Activated CD4-positive, alpha-beta T cell treated with anti-CD3 and anti-CD28 coated beads for 36 hours (primary cell): ENCODE measurements at regions not wholly inside any gene's neighbourhood (a gene's known extent, or its start where the extent isn't known, plus 50 kb on each side); places are given as distances from the start of the nearest gene placed in this dataset.
"Not testable (repeated sequence)": the region's sequence is repeated elsewhere in the genome, so short reads cannot be mapped to it uniquely, and the experiment has no call there.

Source experiments
- ATAC-seq: fragments of 200-7000 bp; cut with Tn5 transposase; one replicate; pipeline ENCODE4 v1.10.0; 2021; ENCODE audit warnings: mild to moderate bottlenecking, moderate library complexity
- CTCF ChIA-PET: fragments of 350-600 bp; sonication (Branson Sonifier 250); formaldehyde crosslinking; loops from one replicate; lab custom pipeline; 2021; ENCODE audit warnings: antibody characterized with exemption; lab: Charles Lee
- POLR2A ChIA-PET: fragments of 350-600 bp; sonication (Branson Sonifier 250); formaldehyde crosslinking; loops from one replicate; lab custom pipeline; 2021; ENCODE audit warnings: antibody characterized with exemption, inconsistent platforms; lab: Charles Lee
- DNase-seq: peaks from one replicate; pipeline ENCODE4 v3.0.0-alpha.2; 2020
- H3K27ac Mint-ChIP-seq: one replicate; pipeline ENCODE4 v1.8.0; 2021; ENCODE audit warnings: mixed read lengths
- H3K27me3 Mint-ChIP-seq: one replicate; pipeline ENCODE4 v1.8.0; 2021; ENCODE audit warnings: mixed read lengths
- H3K36me3 Mint-ChIP-seq: one replicate; pipeline ENCODE4 v1.8.0; 2021; ENCODE audit warnings: low read depth, mixed read lengths
- H3K4me1 Mint-ChIP-seq: one replicate; pipeline ENCODE4 v1.8.0; 2021; ENCODE audit warnings: mixed read lengths
- H3K4me3 Mint-ChIP-seq: one replicate; pipeline ENCODE4 v1.8.0; 2021; ENCODE audit warnings: mild to moderate bottlenecking, moderate library complexity, mixed read lengths
- H3K9me3 Mint-ChIP-seq: one replicate; pipeline ENCODE4 v1.8.0; 2021; ENCODE audit warnings: low read depth, mixed read lengths
- intact Hi-C, 2 experiments: fragments of 100-400 bp; cut with DNase I in 1 of 2; cut with micrococcal nuclease in 1 of 2; formaldehyde crosslinking; loops; one replicate each; pipeline versions ENCODE4 v1.14.2 to v1.15.1; 2022 to 2024; cut with DNase I, micrococcal nuclease

DNA sequence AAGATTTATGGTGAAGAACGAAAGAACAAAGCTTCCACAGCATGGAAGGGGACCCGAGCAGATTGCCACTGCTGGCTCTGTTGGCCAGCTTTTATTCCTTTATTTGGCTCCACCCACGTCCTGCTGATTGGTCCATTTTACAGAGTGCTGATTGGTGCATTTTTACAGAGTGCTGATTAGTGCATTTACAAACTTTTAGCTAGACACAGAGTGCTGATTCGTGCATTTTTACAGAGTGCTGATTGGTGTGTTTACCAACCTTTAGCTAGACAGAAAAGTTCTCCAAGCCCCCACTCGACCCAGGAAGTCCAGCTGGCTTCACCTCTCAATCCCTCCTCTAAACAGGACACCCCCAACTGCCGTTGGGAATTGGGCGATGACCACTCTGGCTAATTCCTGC lies 511.5 kb downstream of the CCER1 start:
- H3K4me3 Mint-ChIP-seq, H3K27ac Mint-ChIP-seq, ATAC-seq, H3K27me3 Mint-ChIP-seq, H3K4me1 Mint-ChIP-seq, DNase-seq, CTCF ChIA-PET, POLR2A ChIA-PET, H3K9me3 Mint-ChIP-seq, H3K36me3 Mint-ChIP-seq, intact Hi-C loops: not testable (repeated sequence)

DNA sequence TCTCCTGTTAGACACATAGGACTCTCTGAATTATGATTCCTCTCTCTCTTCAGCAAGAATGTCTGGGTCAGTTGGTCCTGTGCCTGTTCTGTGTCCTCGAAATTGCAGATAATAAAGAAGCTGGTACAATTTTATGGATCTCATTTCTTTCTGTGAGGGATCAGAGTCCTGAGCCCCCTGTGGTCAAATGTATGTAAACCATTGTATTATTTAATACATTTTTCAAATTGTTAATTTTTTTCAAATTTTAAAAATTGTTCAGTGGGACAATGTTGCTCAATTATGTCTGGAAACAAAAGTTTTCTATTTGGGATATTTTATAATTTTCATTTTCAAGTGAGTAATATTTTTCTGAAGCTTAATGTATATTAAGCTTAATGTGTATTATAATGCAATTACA lies 513.5 kb downstream of the CCER1 start:
- H3K36me3 Mint-ChIP-seq = no peaks in the 10 kb centered on the region
- ChIA-PET CTCF (interaction anchor here (1.3 kb wide), 1 partner anchor 44 kb away, joined by 3 read pairs; no protein-coding TSS in a partner anchor), POLR2A (no interaction called here)
- no peak for ATAC-seq
- no peaks in the 10 kb centered on the region for H3K27me3 Mint-ChIP-seq
- intact Hi-C loops = no loop called here
- H3K4me1 Mint-ChIP-seq = no peaks in the 10 kb centered on the region
- DNase-seq = no peak
- H3K27ac Mint-ChIP-seq = no peak overlapping the region
- H3K9me3 Mint-ChIP-seq = peaks cover 4% of the 10 kb centered on the region
- H3K4me3 Mint-ChIP-seq = no peak overlapping the region

DNA sequence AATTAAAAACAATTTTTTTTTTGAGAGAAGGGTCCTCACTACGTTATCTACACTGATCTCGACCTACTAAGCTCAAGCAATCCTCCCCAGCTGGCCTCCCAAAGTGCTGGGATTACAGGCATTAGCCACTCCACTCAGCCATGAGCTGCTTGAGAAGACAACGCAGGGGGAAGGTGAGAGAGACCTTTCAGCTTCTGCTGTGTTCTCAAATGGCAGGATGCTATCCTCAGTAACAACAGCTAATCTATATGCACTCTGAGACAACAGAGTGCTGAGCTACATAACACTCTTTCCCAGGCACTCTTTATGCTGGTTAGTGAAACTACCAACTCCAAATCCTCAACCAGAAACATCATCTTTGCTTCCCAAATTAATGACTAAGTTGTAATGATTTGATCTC lies 526.1 kb downstream of the CCER1 start:
- Mint-ChIP-seq H3K36me3 (no peaks in the 10 kb centered on the region), H3K27ac (no peak overlapping the region), H3K9me3 (no peaks in the 10 kb centered on the region), H3K4me1 (no peaks in the 10 kb centered on the region), H3K27me3 (peaks cover 3% of the 10 kb centered on the region), H3K4me3 (no peak overlapping the region)
- POLR2A ChIA-PET = no interaction called here
- CTCF ChIA-PET = no interaction called here
- intact Hi-C loops = no loop called here
- no peak for ATAC-seq
- DNase-seq = no peak

DNA sequence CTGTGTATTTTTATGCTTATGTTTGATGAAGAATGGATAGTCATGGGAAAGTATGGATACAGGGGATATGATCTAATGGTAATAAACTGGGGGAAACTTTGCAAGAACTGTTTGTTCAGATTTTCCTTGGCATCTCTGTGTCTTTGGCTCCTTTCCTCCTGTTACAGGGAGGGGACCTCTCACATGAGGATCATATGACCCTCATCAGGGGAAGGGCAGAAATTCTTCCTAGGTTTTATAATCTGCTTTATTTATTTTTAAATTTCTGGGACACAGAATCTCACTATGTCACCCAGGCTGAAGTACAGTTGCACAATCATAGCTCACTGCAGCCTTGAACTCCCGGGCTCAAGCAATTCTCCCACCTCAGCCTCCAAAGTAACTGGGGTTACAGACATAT lies 526.5 kb downstream of the CCER1 start:
- DNase-seq = no peak
- peaks cover 3% of the 10 kb centered on the region for H3K27me3 Mint-ChIP-seq
- H3K4me1 Mint-ChIP-seq = no peaks in the 10 kb centered on the region
- no peak for ATAC-seq
- H3K36me3 Mint-ChIP-seq = no peaks in the 10 kb centered on the region
- intact Hi-C loops = no loop called here
- no peaks in the 10 kb centered on the region for H3K9me3 Mint-ChIP-seq
- ChIA-PET CTCF (no interaction called here), POLR2A (no interaction called here)
- no peak overlapping the region for H3K27ac Mint-ChIP-seq
- no peak overlapping the region for H3K4me3 Mint-ChIP-seq

DNA sequence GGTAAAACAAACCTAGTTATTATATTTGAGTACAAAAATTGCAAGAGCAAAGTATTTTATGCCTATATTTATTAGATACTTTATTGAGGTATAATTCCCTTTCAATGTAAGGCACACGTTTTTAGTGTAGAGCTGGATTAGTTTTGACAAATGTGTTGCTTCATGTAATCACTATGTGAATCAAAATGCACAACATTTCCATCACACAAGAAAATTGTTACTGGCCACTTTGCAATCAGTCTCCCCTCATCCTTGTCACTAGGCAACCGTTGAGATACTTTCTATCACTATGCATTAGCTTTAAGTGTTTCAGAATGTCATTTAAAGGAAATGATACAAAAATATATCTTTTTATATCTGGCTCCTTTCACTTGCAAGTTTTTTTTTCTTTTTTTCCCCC lies 531.0 kb downstream of the CCER1 start:
- POLR2A ChIA-PET = no interaction called here
- H3K4me3 Mint-ChIP-seq = no peak overlapping the region
- no peaks in the 10 kb centered on the region for H3K9me3 Mint-ChIP-seq
- no peaks in the 10 kb centered on the region for H3K36me3 Mint-ChIP-seq
- H3K27me3 Mint-ChIP-seq = peaks cover 3% of the 10 kb centered on the region
- DNase-seq = no peak
- no peak overlapping the region for H3K27ac Mint-ChIP-seq
- CTCF ChIA-PET = no interaction called here
- no peaks in the 10 kb centered on the region for H3K4me1 Mint-ChIP-seq
- intact Hi-C loops = no loop called here
- no peak for ATAC-seq

DNA sequence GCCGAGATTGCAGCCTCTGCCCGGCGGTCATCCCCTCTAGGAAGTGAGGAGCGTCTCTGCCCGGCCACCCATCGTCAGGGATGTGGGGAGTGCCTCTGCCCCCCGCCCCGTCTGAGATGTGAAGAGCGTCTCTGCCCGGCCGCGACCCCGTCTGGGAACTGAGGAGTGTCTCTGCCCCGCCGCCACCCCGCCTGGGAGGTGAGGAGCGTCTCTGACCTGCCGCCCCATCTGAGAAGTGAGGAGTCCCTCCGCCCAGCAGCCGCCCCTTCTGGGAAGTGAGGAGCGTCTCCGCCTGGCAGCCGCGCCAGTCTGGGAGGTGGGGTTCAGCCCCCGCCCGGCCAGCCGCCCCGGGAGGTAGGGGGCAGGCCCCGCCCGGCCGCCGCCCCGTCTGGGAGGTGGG lies 544.0 kb downstream of the CCER1 start:
- intact Hi-C loops = no loop called here
- ChIA-PET CTCF (no interaction called here), POLR2A (no interaction called here)
- Mint-ChIP-seq H3K4me3 (no peak overlapping the region), H3K36me3 (no peaks in the 10 kb centered on the region), H3K27ac (no peak overlapping the region), H3K9me3 (peaks cover 3% of the 10 kb centered on the region), H3K4me1 (no peaks in the 10 kb centered on the region), H3K27me3 (peaks cover 5% of the 10 kb centered on the region)
- DNase-seq = no peak
- no peak for ATAC-seq

DNA sequence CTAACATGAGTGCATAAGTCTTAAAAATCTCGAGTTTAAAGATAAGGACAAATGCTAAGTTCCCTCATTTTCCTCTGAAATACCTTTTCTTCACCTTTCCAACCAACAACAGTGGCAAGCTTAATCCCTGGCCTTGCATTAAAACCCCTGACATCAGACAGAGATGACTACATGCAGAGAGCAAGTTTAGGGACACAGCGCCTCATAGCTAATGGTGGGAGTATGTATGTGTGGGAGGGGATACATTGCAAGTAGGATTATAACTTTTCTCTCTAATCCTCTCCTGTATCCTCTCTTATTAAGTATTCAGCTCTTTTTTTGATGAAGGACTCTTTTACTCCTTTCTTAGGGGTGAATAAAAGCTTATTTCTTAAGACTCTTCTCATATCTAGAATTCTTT lies 547.1 kb downstream of the CCER1 start:
- H3K4me3 Mint-ChIP-seq = no peak overlapping the region
- ChIA-PET POLR2A (no interaction called here), CTCF (no interaction called here)
- H3K9me3 Mint-ChIP-seq = no peaks in the 10 kb centered on the region
- DNase-seq = no peak
- H3K27me3 Mint-ChIP-seq = peaks cover 1% of the 10 kb centered on the region
- H3K27ac Mint-ChIP-seq = no peak overlapping the region
- ATAC-seq = no peak
- no peaks in the 10 kb centered on the region for H3K36me3 Mint-ChIP-seq
- intact Hi-C loops = no loop called here
- no peaks in the 10 kb centered on the region for H3K4me1 Mint-ChIP-seq

DNA sequence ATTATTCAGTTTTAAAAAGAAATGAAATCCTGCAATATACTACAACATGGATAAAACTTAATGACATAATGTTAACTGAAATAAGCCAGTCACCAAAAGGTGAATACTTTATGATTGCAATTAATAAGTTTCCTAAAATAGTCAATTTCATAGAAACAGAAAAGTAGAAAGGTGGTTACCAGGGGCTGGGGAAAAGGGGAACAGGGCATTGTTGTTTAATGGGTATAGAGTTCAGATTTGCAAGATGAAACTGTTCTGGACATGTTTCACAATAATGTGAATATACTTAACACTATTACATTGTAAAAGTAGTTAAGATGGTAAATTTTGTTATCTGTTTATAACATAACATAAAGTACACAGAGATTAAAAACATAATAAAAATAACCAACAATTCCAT lies 550.9 kb downstream of the CCER1 start:
- Mint-ChIP-seq H3K27me3 (peaks cover 5% of the 10 kb centered on the region), H3K4me1 (no peaks in the 10 kb centered on the region), H3K36me3 (no peaks in the 10 kb centered on the region), H3K9me3 (no peaks in the 10 kb centered on the region), H3K4me3 (no peak overlapping the region), H3K27ac (no peak overlapping the region)
- DNase-seq = no peak
- intact Hi-C loops = no loop called here
- ATAC-seq = no peak
- ChIA-PET POLR2A (no interaction called here), CTCF (no interaction called here)

DNA sequence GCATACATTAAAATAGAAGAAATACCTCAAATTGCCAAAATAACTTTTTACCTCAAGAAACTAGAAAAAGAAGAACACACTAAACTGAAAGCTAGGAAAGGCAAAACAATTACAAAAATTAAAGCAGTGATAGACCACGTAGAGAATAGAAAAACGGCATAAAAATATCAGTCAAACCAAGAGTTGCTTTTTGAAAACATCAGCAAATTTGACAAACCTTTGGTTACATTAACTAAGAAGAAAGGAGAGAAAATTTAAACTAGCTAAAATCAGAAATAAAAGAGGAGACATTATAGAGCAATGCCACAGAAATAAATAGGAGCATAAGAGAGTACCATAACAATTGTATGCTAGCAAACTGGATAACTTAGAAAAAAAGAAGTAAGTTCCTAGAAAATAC lies 553.8 kb downstream of the CCER1 start:
- ChIA-PET CTCF (no interaction called here), POLR2A (no interaction called here)
- intact Hi-C loops = no loop called here
- Mint-ChIP-seq H3K9me3 (no peaks in the 10 kb centered on the region), H3K27me3 (peaks cover 6% of the 10 kb centered on the region), H3K36me3 (no peaks in the 10 kb centered on the region), H3K4me1 (no peaks in the 10 kb centered on the region), H3K27ac (no peak overlapping the region), H3K4me3 (no peak overlapping the region)
- ATAC-seq = no peak
- no peak for DNase-seq

DNA sequence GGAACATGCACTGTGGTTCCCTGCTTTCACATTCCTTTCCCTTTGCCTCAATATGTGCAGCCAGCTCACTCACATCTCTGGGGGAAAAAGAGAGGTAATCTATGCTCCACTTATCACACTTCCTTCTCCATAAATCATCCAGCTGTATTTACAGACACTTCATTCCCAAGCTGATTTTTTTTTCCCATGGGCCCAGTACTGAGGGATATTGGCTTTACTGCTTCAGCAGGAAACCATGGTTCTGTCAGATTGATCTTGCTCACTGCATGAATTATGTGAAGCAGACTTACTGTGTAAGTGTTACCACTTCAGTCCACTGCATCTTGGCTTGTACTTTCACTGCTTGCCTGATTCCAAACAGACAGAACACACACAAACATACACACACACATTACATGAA lies 555.6 kb downstream of the CCER1 start:
- Mint-ChIP-seq H3K9me3 (peaks cover 3% of the 10 kb centered on the region), H3K36me3 (no peaks in the 10 kb centered on the region), H3K4me1 (no peaks in the 10 kb centered on the region), H3K27ac (no peak overlapping the region), H3K4me3 (no peak overlapping the region), H3K27me3 (peaks cover 6% of the 10 kb centered on the region)
- ChIA-PET CTCF (no interaction called here), POLR2A (no interaction called here)
- DNase-seq = no peak
- intact Hi-C loops = no loop called here
- ATAC-seq = no peak

DNA sequence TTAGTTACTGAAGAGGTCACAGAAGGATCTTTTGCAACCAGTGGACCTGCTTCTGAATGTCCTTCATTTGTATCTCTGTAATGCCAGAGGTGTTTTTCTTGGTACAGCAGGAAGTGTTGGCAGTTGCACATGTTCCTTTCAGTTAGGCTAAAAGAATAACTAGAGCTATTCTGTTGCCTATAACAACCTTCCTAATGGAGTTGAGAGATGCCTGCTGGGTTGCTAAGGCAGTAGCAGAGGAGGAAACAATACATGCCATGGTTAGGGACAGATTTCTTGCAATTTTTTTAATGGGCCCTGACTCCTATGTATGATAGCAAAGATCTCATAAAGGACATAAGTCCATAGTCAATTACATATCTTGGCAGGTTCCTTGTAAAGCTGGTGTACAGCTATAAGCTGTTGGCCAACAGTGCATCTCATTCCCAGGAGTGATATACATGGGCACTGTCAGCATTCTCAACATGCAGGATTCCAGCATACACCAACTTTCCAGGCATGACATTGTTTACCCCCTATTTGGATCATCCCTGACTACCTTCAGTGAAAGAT lies 556.6 kb downstream of the CCER1 start:
- Mint-ChIP-seq H3K4me3 (no peak overlapping the region), H3K9me3 (peaks cover 3% of the 10 kb centered on the region), H3K27me3 (peaks cover 6% of the 10 kb centered on the region), H3K27ac (no peak overlapping the region), H3K36me3 (no peaks in the 10 kb centered on the region), H3K4me1 (no peaks in the 10 kb centered on the region)
- intact Hi-C loops = no loop called here
- POLR2A ChIA-PET = no interaction called here
- CTCF ChIA-PET = interaction anchor here (0.7 to 1.3 kb wide), 2 partner anchors 43 to 915 kb away, joined by 3 read pairs; no protein-coding TSS in a partner anchor
- ATAC-seq (no peak), DNase-seq (no peak)

DNA sequence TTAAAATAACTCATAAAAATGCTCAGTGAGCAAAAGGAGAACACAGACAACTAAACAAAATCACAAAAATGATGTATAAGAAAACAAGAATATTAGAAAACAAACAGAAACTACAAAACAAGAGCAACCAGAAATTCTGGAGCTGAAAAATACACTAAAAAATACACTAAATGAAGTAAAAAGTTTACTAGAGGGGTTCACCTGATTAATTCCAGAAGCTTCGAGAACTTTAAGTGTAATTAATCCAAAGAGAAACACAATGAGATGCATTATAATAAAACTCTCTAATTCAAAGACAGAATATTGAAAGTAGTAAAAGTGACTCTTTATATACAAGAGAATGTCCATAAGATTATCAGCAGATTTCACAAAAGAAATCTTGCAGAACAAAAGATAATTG lies 558.4 kb downstream of the CCER1 start:
- Mint-ChIP-seq H3K27me3 (peaks cover 6% of the 10 kb centered on the region), H3K9me3 (peaks cover 8% of the 10 kb centered on the region), H3K27ac (no peak overlapping the region), H3K4me1 (no peaks in the 10 kb centered on the region), H3K36me3 (no peaks in the 10 kb centered on the region), H3K4me3 (no peak overlapping the region)
- intact Hi-C loops = no loop called here
- ChIA-PET CTCF (no interaction called here), POLR2A (no interaction called here)
- no peak for DNase-seq
- ATAC-seq = no peak

DNA sequence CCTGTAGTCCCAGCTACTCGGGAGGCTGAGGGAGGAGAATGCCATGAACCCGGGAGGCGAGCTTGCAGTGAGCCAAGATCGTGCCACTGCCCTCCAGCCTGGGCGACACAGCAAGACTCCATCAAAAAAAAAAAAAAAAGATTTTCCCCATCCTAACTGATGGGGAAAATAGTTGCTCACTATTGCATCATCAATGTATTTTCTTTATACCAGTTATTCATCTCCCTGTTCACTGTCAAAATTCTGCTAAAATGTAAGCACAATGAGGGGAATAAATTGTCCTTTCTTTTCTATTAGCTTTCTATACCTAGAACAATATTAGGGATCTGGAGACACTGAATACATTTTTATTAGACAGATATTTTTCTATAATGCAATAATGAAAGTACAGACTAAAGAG lies 561.3 kb downstream of the CCER1 start:
- Mint-ChIP-seq H3K27me3 (no peaks in the 10 kb centered on the region), H3K4me3 (no peak overlapping the region), H3K4me1 (no peaks in the 10 kb centered on the region), H3K27ac (no peak overlapping the region), H3K36me3 (no peaks in the 10 kb centered on the region), H3K9me3 (peaks cover 9% of the 10 kb centered on the region)
- POLR2A ChIA-PET = no interaction called here
- CTCF ChIA-PET = interaction anchor here (0.6 kb wide), 1 partner anchor 33 kb away, joined by 3 read pairs; no protein-coding TSS in a partner anchor
- intact Hi-C loops = no loop called here
- no peak for ATAC-seq
- DNase-seq = no peak
